Activated CD4-positive, alpha-beta T cell treated with anti-CD3 and anti-CD28 coated beads, Interleukin-2, amount 10 ng/mL, durations not matched to agents 24 days and 14 days (primary cell): ENCODE measurements at regions not wholly inside any gene's neighbourhood (a gene's known extent, or its start where the extent isn't known, plus 50 kb on each side); places are given as distances from the start of the nearest gene placed in this dataset.

Experiments
- DNase-seq: peaks from one replicate; pipeline ENCODE4 v3.0.0; 2022
- H3K27ac Mint-ChIP-seq: one replicate; pipeline ENCODE4 v1.8.0; 2022; ENCODE audit warnings: mild to moderate bottlenecking, mixed read lengths
- H3K27me3 Mint-ChIP-seq: one replicate; pipeline ENCODE4 v1.8.0; 2022; ENCODE audit warnings: mixed read lengths
- H3K36me3 Mint-ChIP-seq: one replicate; pipeline ENCODE4 v1.8.0; 2022; ENCODE audit warnings: low read depth, mild to moderate bottlenecking, mixed read lengths
- H3K4me1 Mint-ChIP-seq: one replicate; pipeline ENCODE4 v1.8.0; 2021; ENCODE audit warnings: mixed read lengths
- H3K4me3 Mint-ChIP-seq: one replicate; pipeline ENCODE4 v1.8.0; 2022; ENCODE audit warnings: mild to moderate bottlenecking, moderate library complexity, mixed read lengths
- H3K9me3 Mint-ChIP-seq: one replicate; pipeline ENCODE4 v1.8.0; 2021; ENCODE audit warnings: mixed read lengths
- intact Hi-C: fragments of 100-400 bp; cut with micrococcal nuclease; formaldehyde crosslinking; loops from one replicate; pipeline ENCODE4 v1.15.1; 2023

DNA sequence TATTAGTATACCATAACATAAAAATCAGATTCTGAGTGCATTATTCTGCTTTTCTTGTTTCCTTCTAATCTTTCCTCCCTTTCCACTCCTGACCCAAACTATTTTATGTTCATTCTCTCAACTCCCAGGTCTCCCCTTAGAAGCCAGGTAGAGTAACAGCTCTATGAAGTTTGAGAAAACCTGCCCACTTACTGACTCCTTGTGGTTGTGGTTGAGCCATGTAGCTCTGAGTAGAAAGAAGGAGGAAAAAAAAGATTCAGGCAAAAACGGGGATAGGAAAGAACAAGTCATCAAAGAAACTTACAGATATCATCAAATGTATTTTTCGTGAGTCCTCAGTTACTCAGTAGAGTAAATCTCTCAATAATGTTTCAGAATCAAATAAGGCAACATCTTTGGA, 216.7 kb downstream of the PMP22 start:
- H3K4me3 Mint-ChIP-seq = no peak overlapping the region
- H3K27ac Mint-ChIP-seq = no peak overlapping the region
- intact Hi-C loops = no loop called here

DNA sequence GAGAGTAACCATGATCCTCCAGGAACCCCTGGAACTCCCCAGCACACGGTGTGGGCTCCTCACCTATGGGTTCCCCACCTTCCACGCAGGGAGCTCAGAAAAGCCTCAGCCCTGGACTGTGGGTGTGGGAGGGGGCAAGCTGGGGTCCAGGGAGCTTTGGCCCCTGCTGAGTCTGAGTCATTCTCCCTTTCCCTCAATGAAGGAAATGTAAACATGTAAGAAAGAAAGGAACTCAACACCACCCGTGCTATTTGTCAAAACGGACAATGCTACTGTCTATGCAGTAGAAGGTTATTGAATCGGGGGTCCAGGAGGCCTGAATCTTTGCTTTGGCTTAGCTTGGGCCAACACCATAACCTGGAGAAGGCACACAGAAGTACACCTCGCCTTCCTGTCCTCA, 222.8 kb downstream of the PMP22 start:
- H3K27ac Mint-ChIP-seq = no peak overlapping the region
- no peaks in the 10 kb centered on the region for H3K4me1 Mint-ChIP-seq
- H3K27me3 Mint-ChIP-seq = no peaks in the 10 kb centered on the region
- no peak for DNase-seq
- no peak overlapping the region for H3K4me3 Mint-ChIP-seq
- no peaks in the 10 kb centered on the region for H3K9me3 Mint-ChIP-seq
- intact Hi-C loops = no loop called here
- no peaks in the 10 kb centered on the region for H3K36me3 Mint-ChIP-seq

More for the DNA sequence above, 216.7 kb downstream of the PMP22 start:
- no peaks in the 10 kb centered on the region for H3K36me3 Mint-ChIP-seq
- H3K4me1 Mint-ChIP-seq = no peaks in the 10 kb centered on the region
- peaks cover 5% of the 10 kb centered on the region for H3K27me3 Mint-ChIP-seq
- H3K9me3 Mint-ChIP-seq = no peaks in the 10 kb centered on the region
- DNase-seq = no peak

DNA sequence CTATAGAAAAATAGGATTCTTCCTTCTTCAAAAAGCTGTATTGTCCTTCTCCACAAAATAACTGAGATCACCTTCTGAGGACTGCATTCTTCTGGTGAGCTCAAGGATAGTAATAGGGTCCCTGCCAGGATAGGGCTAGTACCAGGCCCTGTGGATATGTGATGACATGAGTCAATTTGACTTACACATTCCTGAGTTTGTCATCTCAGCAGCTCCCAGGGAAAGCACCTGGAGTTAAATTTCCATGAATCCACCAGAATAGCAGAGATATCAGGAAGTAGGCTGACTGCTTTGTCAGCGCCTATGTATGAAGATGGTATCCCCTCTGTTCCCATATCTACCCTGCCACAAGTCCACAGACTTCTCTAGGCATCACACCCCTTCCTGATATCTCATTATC, 225.8 kb downstream of the PMP22 start:
- no peaks in the 10 kb centered on the region for H3K36me3 Mint-ChIP-seq
- no peak for DNase-seq
- H3K4me1 Mint-ChIP-seq = no peaks in the 10 kb centered on the region
- no peak overlapping the region for H3K4me3 Mint-ChIP-seq
- intact Hi-C loops = no loop called here
- no peaks in the 10 kb centered on the region for H3K27me3 Mint-ChIP-seq
- no peaks in the 10 kb centered on the region for H3K9me3 Mint-ChIP-seq
- no peak overlapping the region for H3K27ac Mint-ChIP-seq

DNA sequence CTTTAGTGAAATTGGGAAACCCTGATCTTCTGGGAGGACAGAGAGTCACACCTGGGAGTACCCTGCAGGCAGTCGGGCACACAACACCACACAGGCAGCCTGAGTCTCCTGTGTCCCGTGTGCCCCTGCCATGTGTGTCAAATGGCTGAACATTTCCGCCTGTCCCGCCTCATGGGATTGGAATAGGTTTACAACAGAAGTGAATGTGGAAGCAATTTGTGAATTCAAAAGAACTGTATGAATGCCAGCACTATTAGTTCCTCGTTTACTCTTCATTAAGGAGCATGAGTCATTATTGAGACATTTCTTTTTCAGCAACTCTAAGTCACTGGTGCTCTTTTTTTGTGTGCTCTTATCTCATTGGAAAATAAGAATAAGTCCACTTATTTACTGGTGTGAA, 226.5 kb downstream of the PMP22 start:
- intact Hi-C loops = no loop called here
- Mint-ChIP-seq H3K4me3 (no peak overlapping the region), H3K36me3 (no peaks in the 10 kb centered on the region), H3K27ac (no peak overlapping the region), H3K9me3 (no peaks in the 10 kb centered on the region), H3K4me1 (no peaks in the 10 kb centered on the region), H3K27me3 (no peaks in the 10 kb centered on the region)
- DNase-seq = no peak

DNA sequence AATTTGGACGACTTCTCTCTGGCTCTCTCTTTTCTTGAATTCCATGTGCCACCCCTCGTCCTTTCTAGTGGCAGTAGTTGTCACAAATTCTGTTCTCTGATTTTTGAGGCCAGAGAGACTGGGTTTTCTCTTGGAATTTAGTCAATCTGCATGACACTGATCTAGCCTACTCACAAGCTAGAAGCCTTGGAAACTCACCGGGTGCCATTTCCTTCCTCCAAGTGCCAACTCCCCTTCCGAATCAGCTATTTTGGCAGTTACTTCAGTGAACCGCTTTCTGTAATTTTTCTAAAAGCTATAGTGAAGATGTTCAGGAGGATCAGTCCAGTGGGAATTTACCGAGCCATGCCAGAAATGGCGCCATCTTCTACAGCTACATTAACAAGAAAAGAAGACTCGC, 228.9 kb downstream of the PMP22 start:
- H3K36me3 Mint-ChIP-seq = no peaks in the 10 kb centered on the region
- H3K27me3 Mint-ChIP-seq = no peaks in the 10 kb centered on the region
- no peaks in the 10 kb centered on the region for H3K9me3 Mint-ChIP-seq
- intact Hi-C loops = no loop called here
- DNase-seq = peak; percentile 5
- H3K4me1 Mint-ChIP-seq = no peaks in the 10 kb centered on the region
- H3K27ac Mint-ChIP-seq = no peak overlapping the region
- no peak overlapping the region for H3K4me3 Mint-ChIP-seq

DNA sequence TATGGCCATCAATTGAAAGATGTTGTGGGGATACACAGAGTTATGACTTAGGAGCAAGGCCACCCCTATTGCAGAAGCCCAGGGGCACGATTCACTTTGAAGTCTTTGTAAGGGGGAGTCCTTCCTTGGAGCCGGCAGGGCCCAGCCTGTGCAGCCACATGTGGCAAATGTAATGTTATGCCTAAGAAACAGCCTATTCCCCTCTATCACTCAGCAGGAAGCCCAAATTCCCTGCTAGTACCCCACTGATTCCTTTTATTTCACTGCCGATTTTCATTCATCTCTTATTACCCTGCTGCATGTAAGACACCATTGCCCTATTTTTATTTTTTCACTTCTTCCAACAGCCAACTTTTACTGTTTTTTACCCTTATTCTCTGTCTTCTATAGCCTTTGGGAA, 233.2 kb downstream of the PMP22 start:
- DNase-seq = no peak
- H3K27me3 Mint-ChIP-seq = no peaks in the 10 kb centered on the region
- no peaks in the 10 kb centered on the region for H3K9me3 Mint-ChIP-seq
- intact Hi-C loops = no loop called here
- H3K27ac Mint-ChIP-seq = no peak overlapping the region
- H3K4me1 Mint-ChIP-seq = no peaks in the 10 kb centered on the region
- no peak overlapping the region for H3K4me3 Mint-ChIP-seq
- H3K36me3 Mint-ChIP-seq = no peaks in the 10 kb centered on the region

DNA sequence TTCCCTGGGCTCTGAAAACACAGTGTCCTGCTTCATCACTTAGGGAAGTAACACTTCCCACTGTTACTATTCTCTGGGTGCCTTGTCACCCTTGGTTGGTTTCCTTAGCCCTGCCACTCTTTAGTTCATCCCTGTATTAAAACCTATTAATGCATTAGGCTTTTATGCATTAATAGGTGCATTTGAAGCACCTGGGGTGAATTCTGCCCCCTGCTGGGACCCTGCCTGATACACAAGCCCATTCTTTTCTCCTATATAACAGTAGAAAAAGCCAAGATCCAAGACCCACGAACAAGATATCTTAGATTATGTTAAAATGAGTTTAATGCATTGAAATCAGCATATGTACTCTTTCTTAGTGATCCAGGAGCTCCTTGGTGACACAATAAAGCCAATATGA, 235.7 kb downstream of the PMP22 start:
- no peak overlapping the region for H3K4me3 Mint-ChIP-seq
- H3K9me3 Mint-ChIP-seq = no peaks in the 10 kb centered on the region
- DNase-seq = no peak
- H3K27ac Mint-ChIP-seq = no peak overlapping the region
- H3K27me3 Mint-ChIP-seq = no peaks in the 10 kb centered on the region
- no peaks in the 10 kb centered on the region for H3K36me3 Mint-ChIP-seq
- no peaks in the 10 kb centered on the region for H3K4me1 Mint-ChIP-seq
- intact Hi-C loops = no loop called here

DNA sequence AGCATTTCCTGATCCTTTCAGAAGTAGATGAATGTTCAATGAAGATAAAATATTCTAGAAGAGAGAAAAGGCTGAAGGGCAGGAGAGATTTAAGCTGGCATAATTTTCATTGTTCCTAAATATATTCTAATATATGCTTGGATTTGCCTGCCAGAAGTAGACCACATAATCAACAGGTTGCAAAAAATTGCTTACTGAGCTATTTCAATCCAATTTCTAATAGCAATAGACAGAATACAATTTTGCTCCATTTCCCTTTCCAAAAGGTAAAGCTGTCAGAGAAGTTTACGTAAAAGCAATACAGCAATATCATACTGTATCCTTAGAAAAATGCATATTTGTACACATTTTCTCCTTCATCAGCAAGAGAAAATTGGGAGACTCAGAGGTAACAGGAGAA, 237.3 kb downstream of the PMP22 start:
- intact Hi-C loops = no loop called here
- no peaks in the 10 kb centered on the region for H3K9me3 Mint-ChIP-seq
- no peak overlapping the region for H3K27ac Mint-ChIP-seq
- no peak for DNase-seq
- no peaks in the 10 kb centered on the region for H3K36me3 Mint-ChIP-seq
- H3K27me3 Mint-ChIP-seq = no peaks in the 10 kb centered on the region
- no peaks in the 10 kb centered on the region for H3K4me1 Mint-ChIP-seq
- H3K4me3 Mint-ChIP-seq = no peak overlapping the region

DNA sequence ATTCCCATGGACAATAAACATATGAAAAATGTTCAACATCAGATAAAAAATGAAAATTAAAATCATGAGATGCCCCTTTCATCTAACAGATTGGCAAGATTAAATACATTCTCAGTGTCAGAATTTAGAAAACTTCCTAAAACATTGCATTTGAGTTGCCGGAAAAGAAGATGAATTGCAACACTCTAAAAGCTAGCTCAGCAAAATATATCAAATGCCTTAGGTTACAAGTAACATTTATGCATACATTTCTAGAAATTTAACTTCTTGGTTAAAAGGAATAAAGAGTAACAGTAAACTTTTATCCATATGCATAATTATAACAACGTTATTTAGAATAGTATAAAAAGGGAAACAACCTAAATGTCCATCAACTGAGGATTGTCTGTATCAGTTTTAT, 239.0 kb downstream of the PMP22 start:
- no peaks in the 10 kb centered on the region for H3K9me3 Mint-ChIP-seq
- H3K4me1 Mint-ChIP-seq = no peaks in the 10 kb centered on the region
- H3K4me3 Mint-ChIP-seq = no peak overlapping the region
- H3K36me3 Mint-ChIP-seq = no peaks in the 10 kb centered on the region
- no peaks in the 10 kb centered on the region for H3K27me3 Mint-ChIP-seq
- no peak for DNase-seq
- intact Hi-C loops = no loop called here
- H3K27ac Mint-ChIP-seq = no peak overlapping the region

DNA sequence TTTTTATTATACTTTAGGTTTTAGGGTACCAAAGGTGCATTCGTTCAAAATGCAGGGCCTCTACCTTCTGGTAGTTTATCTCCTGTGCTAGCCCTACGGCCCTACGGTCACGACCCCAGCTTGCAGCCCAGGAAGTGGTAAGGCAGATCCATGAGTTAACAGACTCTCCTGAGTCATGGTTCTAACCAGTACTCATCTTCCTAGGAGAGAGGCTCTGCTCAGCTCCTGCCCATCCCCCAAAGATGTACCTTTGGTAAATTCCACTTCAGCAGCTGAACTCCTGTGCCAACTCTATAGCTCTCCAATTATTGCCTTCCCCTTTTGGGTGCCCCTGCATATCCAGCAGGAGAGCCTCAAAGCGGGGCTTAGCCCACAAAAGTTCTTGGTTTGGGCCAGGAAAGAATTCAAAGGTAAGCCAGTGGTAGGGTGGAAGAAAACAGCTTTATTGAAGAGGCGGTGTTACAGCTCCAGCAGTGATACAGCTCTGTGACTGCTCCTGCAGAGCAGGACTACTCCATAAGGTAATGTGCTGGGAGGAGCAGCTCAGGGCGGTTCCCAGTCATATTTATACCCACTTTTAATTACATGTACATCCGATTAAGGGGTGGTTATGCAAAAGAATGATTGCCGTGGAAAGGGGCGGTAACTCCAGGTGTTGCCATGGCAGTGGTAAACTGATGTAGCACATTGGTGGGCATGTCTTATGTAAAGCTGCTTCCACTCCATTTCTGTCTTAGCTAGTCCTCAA, 241.4 kb downstream of the PMP22 start:
- no peak for DNase-seq
- intact Hi-C loops = no loop called here
- Mint-ChIP-seq H3K9me3 (no peaks in the 10 kb centered on the region), H3K4me3 (no peak overlapping the region), H3K27ac (no peak overlapping the region), H3K4me1 (no peaks in the 10 kb centered on the region), H3K27me3 (no peaks in the 10 kb centered on the region), H3K36me3 (no peaks in the 10 kb centered on the region)

DNA sequence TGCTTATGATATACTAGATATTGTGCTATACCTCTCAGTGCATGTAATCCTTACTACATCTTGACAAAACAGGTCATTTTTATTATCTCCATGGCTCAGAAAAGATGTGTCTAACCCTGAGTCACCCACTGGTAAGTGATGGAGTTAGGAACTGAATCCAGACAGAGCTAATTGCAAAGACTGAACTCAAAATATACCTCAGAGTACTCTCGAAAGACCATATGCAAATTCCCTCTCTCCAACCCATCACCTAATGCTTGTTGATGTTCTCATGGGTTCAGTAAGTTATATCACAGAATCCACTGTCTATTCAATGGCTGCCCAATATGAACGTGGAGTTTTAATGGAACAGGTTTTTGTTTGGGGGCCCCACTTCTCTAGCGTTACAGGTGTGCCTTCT, 246.0 kb downstream of the PMP22 start:
- no peaks in the 10 kb centered on the region for H3K36me3 Mint-ChIP-seq
- H3K4me1 Mint-ChIP-seq = no peaks in the 10 kb centered on the region
- no peaks in the 10 kb centered on the region for H3K27me3 Mint-ChIP-seq
- no peaks in the 10 kb centered on the region for H3K9me3 Mint-ChIP-seq
- no peak overlapping the region for H3K27ac Mint-ChIP-seq
- DNase-seq = no peak
- no peak overlapping the region for H3K4me3 Mint-ChIP-seq
- intact Hi-C loops = no loop called here

DNA sequence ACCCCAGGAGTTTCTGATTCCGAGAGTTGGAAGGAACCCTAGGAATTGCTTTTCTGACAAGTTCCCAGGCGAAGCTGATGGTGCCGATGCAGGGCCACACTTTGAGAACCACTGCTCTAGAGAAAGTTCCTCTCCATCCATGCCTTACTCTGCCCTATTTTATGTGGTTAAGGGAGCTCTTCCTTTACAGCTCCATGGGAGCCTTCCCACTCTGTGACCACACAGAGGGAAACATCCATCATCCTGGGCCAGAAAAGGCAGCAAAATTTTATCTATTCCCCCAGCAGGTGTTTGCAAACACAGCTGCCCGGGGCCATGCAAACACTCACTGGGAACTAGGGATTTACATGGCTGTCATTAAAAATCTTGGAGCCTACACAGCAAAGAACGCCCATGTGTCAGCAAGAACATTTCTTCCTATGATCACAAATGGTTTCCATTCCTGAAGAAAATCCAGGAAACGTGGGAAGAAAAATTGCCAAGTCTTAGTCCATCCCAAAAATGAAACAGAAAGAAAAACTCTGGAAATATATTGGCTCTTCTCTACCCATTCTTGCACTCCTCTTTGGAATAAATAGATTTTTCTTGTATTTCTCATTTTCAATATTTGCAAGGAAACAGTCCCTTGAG, 252.7 kb downstream of the PMP22 start:
- Mint-ChIP-seq H3K27me3 (no peaks in the 10 kb centered on the region), H3K4me3 (no peak overlapping the region), H3K9me3 (no peaks in the 10 kb centered on the region), H3K4me1 (no peaks in the 10 kb centered on the region), H3K27ac (no peak overlapping the region), H3K36me3 (no peaks in the 10 kb centered on the region)
- DNase-seq = no peak
- intact Hi-C loops = no loop called here

DNA sequence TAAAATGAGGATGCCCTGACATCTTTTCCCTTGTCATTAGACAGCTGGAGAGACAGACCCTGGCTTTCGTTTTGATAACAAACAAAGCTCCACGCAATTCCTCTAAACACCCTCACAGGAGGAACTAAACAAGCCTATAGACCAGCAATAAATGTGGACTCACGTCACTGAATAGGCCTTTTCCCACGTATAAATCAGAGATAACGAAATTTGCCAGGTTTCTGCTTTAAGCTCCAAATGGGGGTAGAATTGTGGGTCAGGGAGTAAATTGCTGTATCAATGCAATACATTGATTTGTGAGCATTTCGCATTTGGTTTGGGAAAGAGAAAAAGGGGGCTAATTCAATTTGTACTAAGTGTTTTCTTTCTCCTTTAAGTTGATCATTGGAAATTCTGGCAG, 256.0 kb downstream of the PMP22 start:
- Mint-ChIP-seq H3K4me1 (no peaks in the 10 kb centered on the region), H3K9me3 (no peaks in the 10 kb centered on the region), H3K27me3 (no peaks in the 10 kb centered on the region), H3K4me3 (no peak overlapping the region), H3K27ac (no peak overlapping the region), H3K36me3 (no peaks in the 10 kb centered on the region)
- no peak for DNase-seq
- intact Hi-C loops = no loop called here

DNA sequence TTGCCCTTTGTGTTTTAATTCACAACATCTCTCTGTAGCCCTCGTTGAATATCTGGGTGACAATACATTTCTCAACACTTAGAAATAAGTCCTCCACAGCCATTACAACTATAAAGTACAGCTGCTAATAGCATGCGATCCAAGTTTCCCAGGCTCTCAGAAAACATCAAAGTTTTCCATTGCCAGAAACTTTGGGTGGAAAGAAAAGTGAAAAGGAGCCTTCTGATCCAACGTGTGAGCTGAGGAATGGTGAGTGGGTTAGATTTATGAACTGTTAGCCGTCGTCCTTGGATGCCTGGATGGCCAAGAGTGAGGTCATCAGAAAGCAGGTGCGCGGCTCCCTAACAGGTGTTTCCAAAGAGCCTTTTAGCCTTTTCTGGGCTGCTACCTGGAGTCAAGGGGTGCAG, 258.0 kb downstream of the PMP22 start:
- no peaks in the 10 kb centered on the region for H3K36me3 Mint-ChIP-seq
- intact Hi-C loops = no loop called here
- no peak for DNase-seq
- no peaks in the 10 kb centered on the region for H3K27me3 Mint-ChIP-seq
- no peaks in the 10 kb centered on the region for H3K9me3 Mint-ChIP-seq
- H3K4me1 Mint-ChIP-seq = no peaks in the 10 kb centered on the region
- H3K4me3 Mint-ChIP-seq = no peak overlapping the region
- H3K27ac Mint-ChIP-seq = no peak overlapping the region
